Adrenal gland (tissue), 5 donors: ENCODE measurements at regions not wholly inside any gene's neighbourhood (a gene's known extent, or its start where the extent isn't known, plus 50 kb on each side); places are given as distances from the start of the nearest gene placed in this dataset.

Experiments used
- CTCF ChIP-seq, 6 experiments: fragments of 450-650 bp in 4 of 6; fragments of 200-600 bp in 2 of 6; sonication (generic) in 1 of 6; IDR thresholded peaks; 1 replicate in 5 of 6; 2 replicates in 1 of 6; pipeline versions ENCODE4 v1.5.1 to v1.8.0; 2016 to 2021; ENCODE audit warnings: antibody characterized with exemption in 6 of 6, mild to moderate bottlenecking in 2 of 6, moderate library complexity in 1 of 6
- POLR2A ChIP-seq, 2 donors: fragments of 450-650 bp; IDR thresholded peaks; one replicate each; pipeline ENCODE4 v1.6.1; 2017; ENCODE audit warnings: antibody characterized with exemption in 2 of 2, mild to moderate bottlenecking in 2 of 2, moderate library complexity in 1 of 2
- donor health status: DM: no; HTN: no; CAD: no.

GRCh38 chr16:50437769-50438437, 69.1 kb upstream of the BRD7 start:
- TF ChIP-seq CTCF (IDR thresholded peaks at IDR 0.05) (no peak), POLR2A (IDR thresholded peaks at IDR 0.05) (no peak)
